Skin of body (tissue), 1 donor: ENCODE measurements at regions not wholly inside any gene's neighbourhood (a gene's known extent, or its start where the extent isn't known, plus 50 kb on each side); places are given as distances from the start of the nearest gene placed in this dataset.
"Not testable (repeated sequence)": the region's sequence is repeated elsewhere in the genome, so short reads cannot be mapped to it uniquely, and the experiment has no call there.

Experiments used
- DNase-seq: peaks from one replicate; lab custom pipeline; 2025; lab: John Stamatoyannopoulos, UW

- no peak for DNase-seq
These were observed 213.5 kb upstream of the NRIP1 start for GRCh38 chr21:15278279-15278678.

- DNase-seq = no peak
These were observed 214.1 kb upstream of the NRIP1 start for GRCh38 chr21:15278851-15279250.

- no peak for DNase-seq
These were observed 214.7 kb upstream of the NRIP1 start for GRCh38 chr21:15279482-15279881.

GRCh38 chr21:15281714-15282113, 216.9 kb upstream of the NRIP1 start:
- DNase-seq = no peak

- no peak for DNase-seq
These were observed 217.9 kb upstream of the NRIP1 start for GRCh38 chr21:15282665-15283064.

- DNase-seq = no peak
These were observed 218.3 kb upstream of the NRIP1 start for GRCh38 chr21:15283138-15283537.

- DNase-seq = no peak
These were observed 219.0 kb upstream of the NRIP1 start for GRCh38 chr21:15283789-15284188.

- DNase-seq = no peak
These were observed 220.8 kb upstream of the NRIP1 start for GRCh38 chr21:15285556-15285955.

- no peak for DNase-seq
These were observed 224.4 kb upstream of the NRIP1 start for GRCh38 chr21:15289246-15289645.

GRCh38 chr21:15289896-15290841, 225.4 kb upstream of the NRIP1 start:
- DNase-seq = no peak

GRCh38 chr21:15291621-15292266, 226.9 kb upstream of the NRIP1 start:
- DNase-seq = no peak

GRCh38 chr21:15293240-15293639, 228.4 kb upstream of the NRIP1 start:
- DNase-seq = peak; percentile 31

GRCh38 chr21:15295875-15296274, 231.1 kb upstream of the NRIP1 start:
- DNase-seq = no peak

GRCh38 chr21:15297824-15298223, 233.0 kb upstream of the NRIP1 start:
- DNase-seq = no peak

GRCh38 chr21:15298306-15298705, 233.5 kb upstream of the NRIP1 start:
- DNase-seq = no peak

GRCh38 chr21:15298755-15299154, 234.0 kb upstream of the NRIP1 start:
- not testable (repeated sequence) for DNase-seq

GRCh38 chr21:15300131-15300530, 235.3 kb upstream of the NRIP1 start:
- no peak for DNase-seq

GRCh38 chr21:15301014-15301413, 236.2 kb upstream of the NRIP1 start:
- no peak for DNase-seq

- no peak for DNase-seq
These were observed 236.9 kb upstream of the NRIP1 start for GRCh38 chr21:15301736-15302135.

GRCh38 chr21:15306271-15306670, 241.5 kb upstream of the NRIP1 start:
- DNase-seq = no peak

GRCh38 chr21:15308333-15308732, 243.5 kb upstream of the NRIP1 start:
- DNase-seq = no peak

GRCh38 chr21:15309022-15309590, 244.3 kb upstream of the NRIP1 start:
- no peak for DNase-seq
